HepG2 (cell line): ENCODE measurements at regions not wholly inside any gene's neighbourhood (a gene's known extent, or its start where the extent isn't known, plus 50 kb on each side); places are given as distances from the start of the nearest gene placed in this dataset.

Source experiments
- ATAC-seq: fragments of 200-7000 bp; cut with Tn5 transposase; 3 replicates; pipeline ENCODE4 v1.9.1; 2020; ENCODE audit warnings: mild to moderate bottlenecking, moderate library complexity
- BruUV-seq: library from RNA; stranded (reverse); fragments of 400-500 nt; replicated peaks from 2 replicates; lab custom pipeline; 2021; lab: Mats Ljungman, UMichigan
- CTCF ChIA-PET: fragments of 300-600 bp; formaldehyde crosslinking; extraction: SDS; loops from one replicate; lab custom pipeline; 2021; ENCODE audit warnings: low total read pairs, inconsistent platforms, low intra/inter-chr PET ratio; lab: Yijun Ruan, JAX
- POLR2A ChIA-PET: fragments of 350-600 bp; sonication (Branson Sonifier 250); formaldehyde crosslinking; loops from one replicate; lab custom pipeline; 2020; ENCODE audit warnings: antibody characterized with exemption, inconsistent platforms; lab: Yijun Ruan, JAX
- DNase-seq: peaks from one replicate; pipeline ENCODE4 v3.0.0-alpha.2; 2015; ENCODE audit warnings: low spot score
- FAIRE-seq: peaks from 3 replicates; lab custom pipeline; 2011; peaks lifted over from hg19 to GRCh38; lab: Jason Lieb, UNC
- H2AFZ ChIP-seq: one replicate; pipeline ENCODE4 v1.6.1; 2011; ENCODE audit warnings: low read length, inconsistent platforms
- H3K27ac ChIP-seq: fragments of 300-600 bp; 3 replicates; pipeline ENCODE4 v1.8.0; 2011; ENCODE audit warnings: mixed run types, mild to moderate bottlenecking, mixed read lengths, low read length, inconsistent platforms; ENCODE audit not compliant: insufficient read depth; ENCODE audit errors: extremely low read length
- H3K27me3 ChIP-seq, 2 experiments: fragments of 200-600 bp in 1 of 2; 2 replicates in 1 of 2; 3 replicates in 1 of 2; pipeline versions ENCODE4 v1.6.0 to v1.8.0; 2011; ENCODE audit warnings: low read length in 2 of 2, mild to moderate bottlenecking in 2 of 2, moderate library complexity in 2 of 2, inconsistent platforms in 1 of 2; ENCODE audit not compliant: insufficient read depth in 2 of 2, control insufficient read depth in 1 of 2
- H3K36me3 ChIP-seq, 2 experiments: fragments of 200-600 bp in 1 of 2; replicated peaks in 1 of 2; 2 replicates in 1 of 2; 3 replicates in 1 of 2; pipeline versions ENCODE4 v1.5.1 to v1.8.0; 2011; ENCODE audit warnings: low read length in 2 of 2, inconsistent platforms in 1 of 2; ENCODE audit not compliant: insufficient read depth in 2 of 2, control insufficient read depth in 1 of 2
- H3K4me1 ChIP-seq: 2 replicates; pipeline ENCODE4 v1.5.1; 2012; ENCODE audit warnings: low read length, inconsistent platforms; ENCODE audit not compliant: insufficient read depth
- H3K4me2 ChIP-seq: 2 replicates; pipeline ENCODE4 v1.6.0; 2011; ENCODE audit warnings: low read depth, low read length, inconsistent platforms
- H3K4me3 ChIP-seq, 3 experiments: fragments of 200-600 bp in 1 of 3; sonication (generic), shearing (Covaris generic) in 1 of 3; replicated peaks in 1 of 3; 2 replicates each; pipeline ENCODE4 v1.5.1; 2011 to 2016; ENCODE audit warnings: low read length in 3 of 3, inconsistent platforms in 2 of 3, low read depth in 2 of 3, mild to moderate bottlenecking in 2 of 3, control low read depth in 1 of 3, mixed read lengths in 1 of 3; ENCODE audit not compliant: insufficient read depth in 1 of 3
- H3K79me2 ChIP-seq: one replicate; pipeline ENCODE4 v1.6.1; 2011; ENCODE audit warnings: low read length, inconsistent platforms; ENCODE audit not compliant: insufficient read depth
- H3K9ac ChIP-seq: 2 replicates; pipeline ENCODE4 v1.6.0; 2011; ENCODE audit warnings: mild to moderate bottlenecking, low read depth, low read length, inconsistent platforms; ENCODE audit not compliant: insufficient read depth
- H3K9me3 ChIP-seq: 2 replicates; pipeline ENCODE4 v1.5.1; 2012; ENCODE audit warnings: mild to moderate bottlenecking, low read length
- H4K20me1 ChIP-seq: 2 replicates; pipeline ENCODE4 v1.6.0; 2011; ENCODE audit warnings: inconsistent platforms, mild to moderate bottlenecking, low read length, moderate library complexity; ENCODE audit not compliant: insufficient read depth
- DRAP1 ChIP-seq: IDR thresholded peaks from 2 replicates; pipeline ENCODE4 v1.6.1; 2016; ENCODE audit warnings: missing genetic modification reagents, missing compliant biosample characterization
- FOSL2 ChIP-seq: sonication (generic); formaldehyde crosslinking; IDR thresholded peaks from 2 replicates; pipeline ENCODE4 v1.4.0; 2020; ENCODE audit warnings: missing genetic modification reagents
- HNF1A ChIP-seq, 2 experiments: sonication (generic) in 1 of 2; formaldehyde crosslinking in 1 of 2; IDR thresholded peaks; 2 replicates each; pipeline versions ENCODE4 v1.4.0 to v1.6.1; 2016 to 2020; ENCODE audit warnings: borderline replicate concordance in 1 of 2, low read depth in 1 of 2, mild to moderate bottlenecking in 1 of 2, missing genetic modification reagents in 1 of 2
- HOXA5 ChIP-seq: sonication (generic); formaldehyde crosslinking; IDR thresholded peaks from 2 replicates; pipeline ENCODE4 v1.4.0; 2020; ENCODE audit warnings: missing genetic modification reagents
- JDP2 ChIP-seq: sonication (generic); formaldehyde crosslinking; IDR thresholded peaks from 2 replicates; pipeline ENCODE4 v1.8.1; 2022; ENCODE audit warnings: missing genetic modification reagents, borderline replicate concordance
- KLF12 ChIP-seq: sonication (generic); formaldehyde crosslinking; IDR thresholded peaks from 2 replicates; pipeline ENCODE4 v1.4.0; 2020; ENCODE audit warnings: missing genetic modification reagents, borderline replicate concordance
- MTF2 ChIP-seq: sonication (generic); formaldehyde crosslinking; IDR thresholded peaks from 2 replicates; pipeline ENCODE4 v1.5.0; 2020; ENCODE audit warnings: missing genetic modification reagents, borderline replicate concordance
- PAXIP1 ChIP-seq: sonication (generic); formaldehyde crosslinking; conservative IDR thresholded peaks from 2 replicates; pipeline ENCODE4 v1.4.0; 2020; ENCODE audit warnings: mild to moderate bottlenecking, missing genetic modification reagents, moderate library complexity
- TBL1XR1 ChIP-seq: fragments of 150-350 bp; IDR thresholded peaks from 2 replicates; pipeline ENCODE4 v1.6.1; 2014; ENCODE audit warnings: borderline replicate concordance, low read length; ENCODE audit not compliant: partially characterized antibody
- ZNF280B ChIP-seq: sonication (generic); formaldehyde crosslinking; IDR thresholded peaks from 2 replicates; pipeline ENCODE4 v1.5.0; 2020; ENCODE audit warnings: missing genetic modification reagents, mild to moderate bottlenecking, borderline replicate concordance
- WGBS: methylation state at CpG from one replicate; pipeline ENCODE4 v1.1.6; 2017; ENCODE audit warnings: low lambda C conversion rate; 5-methylcytosine and 5-hydroxymethylcytosine counted together
- in situ Hi-C: cut with HindIII; loops from 2 replicates; pipeline ENCODE4 v1.10.0; 2017; ENCODE audit warnings: low pct_unique_long_range_greater_than_20kb; ENCODE audit not compliant: extremely low pct_ligation_motif_present
- intact Hi-C: fragments of 100-400 bp; cut with micrococcal nuclease; formaldehyde crosslinking; loops from one replicate; pipeline ENCODE4 v1.10.0; 2022; ENCODE audit not compliant: unreplicated experiment

GRCh38 chr5:58153255-58153654, 306.6 kb downstream of the PLK2 start:
- Histone ChIP-seq H3K27me3 (no peaks in the 10 kb centered on the region), H3K9me3 (no peaks in the 10 kb centered on the region), H2AFZ (no peak overlapping the region), H3K4me2 (no peak overlapping the region), H3K9ac (no peak overlapping the region), H3K79me2 (no peaks in the 10 kb centered on the region), H3K4me1 (no peaks in the 10 kb centered on the region)
- WGBS = 28% methylated on average over 7 of the region's 7 CpGs
- DNase-seq (no peak), FAIRE-seq (no peak)
- intact Hi-C loops = no loop called here
- CTCF ChIA-PET = no interaction called here
- POLR2A ChIA-PET = no interaction called here
- no TSS peak for BruUV-seq
- TF ChIP-seq TBL1XR1 = no peak
- no peak for TF ChIP-seq MTF2 (CRISPR knock-in tag)
- TF ChIP-seq KLF12 (CRISPR knock-in tag) = no peak
- TF ChIP-seq PAXIP1 (CRISPR knock-in tag) = no peak
- TF ChIP-seq FOSL2 (CRISPR knock-in tag) = no peak
- TF ChIP-seq ZNF280B (CRISPR knock-in tag) = no peak
- no peak for TF ChIP-seq DRAP1
- no peak for TF ChIP-seq HOXA5 (CRISPR knock-in tag)
- TF ChIP-seq JDP2 (CRISPR knock-in tag) = no peak
- no peak for TF ChIP-seq HNF1A (IDR thresholded peaks at IDR 0.05; ENCODE audit: low read depth)
- TF ChIP-seq HNF1A (CRISPR knock-in tag; IDR thresholded peaks at IDR 0.05; ENCODE audit: borderline replicate concordance) = no peak
- TF ChIP-seq, all 625 proteins: peak for 0
- Histone ChIP-seq H3K4me3 (no peak overlapping the region), H3K27ac (no peak overlapping the region), H3K36me3 (no peaks in the 10 kb centered on the region), H4K20me1 (no peaks in the 10 kb centered on the region)
- in situ Hi-C loops = no loop called here
- no peak for ATAC-seq
